SK-N-SH treated with all-trans-retinoic acid at 6 μM for 48 hours (cell line): ENCODE measurements at regions not wholly inside any gene's neighbourhood (a gene's known extent, or its start where the extent isn't known, plus 50 kb on each side); places are given as distances from the start of the nearest gene placed in this dataset.

Experiments
- ARNTL ChIP-seq: fragments of 450-650 bp; formaldehyde crosslinking; IDR thresholded peaks from 2 replicates; pipeline ENCODE4 v1.5.0; 2020; ENCODE audit warnings: low read depth, mild to moderate bottlenecking, moderate library complexity, borderline replicate concordance
- BACH2 ChIP-seq: fragments of 250-450 bp; sonication (Bioruptor Pico); IDR thresholded peaks from 2 replicates; pipeline ENCODE4 v1.9.0; 2021; ENCODE audit warnings: mild to moderate bottlenecking, borderline replicate concordance
- ISL1 ChIP-seq: fragments of 250-450 bp; sonication (Bioruptor Pico); IDR thresholded peaks from 2 replicates; pipeline ENCODE4 v2.1.2; 2022; ENCODE audit warnings: mild to moderate bottlenecking, moderate library complexity
- OSR1 ChIP-seq: fragments of 250-450 bp; sonication (Bioruptor Pico); IDR thresholded peaks from 2 replicates; pipeline ENCODE4 v1.8.0; 2022; ENCODE audit warnings: moderate library complexity, mild to moderate bottlenecking, inconsistent platforms
- RARB ChIP-seq: fragments of 250-450 bp; sonication (Bioruptor Pico); IDR thresholded peaks from 2 replicates; pipeline ENCODE4 v1.8.0; 2021; ENCODE audit warnings: mild to moderate bottlenecking, moderate library complexity
- SNAI2 ChIP-seq: fragments of 250-450 bp; sonication (Bioruptor Pico); IDR thresholded peaks from 2 replicates; pipeline ENCODE4 v1.5.0; 2020; ENCODE audit warnings: mild to moderate bottlenecking, moderate library complexity
- ZFP30 ChIP-seq: fragments of 450-650 bp; formaldehyde crosslinking; IDR thresholded peaks from 2 replicates; pipeline ENCODE4 v1.5.0; 2022; ENCODE audit warnings: mild to moderate bottlenecking, moderate library complexity
- ZNF70 ChIP-seq: fragments of 450-650 bp; formaldehyde crosslinking; IDR thresholded peaks from 2 replicates; pipeline ENCODE4 v1.5.0; 2020; ENCODE audit warnings: mild to moderate bottlenecking, moderate library complexity
- TF ChIP-seq, protein P1 (sequence below): fragments of 250-450 bp; sonication (Bioruptor Pico); IDR thresholded peaks from 2 replicates; pipeline ENCODE4 v1.5.1; 2020; ENCODE audit warnings: low read depth, mild to moderate bottlenecking, moderate library complexity
- TF ChIP-seq, protein P2 (sequence below): fragments of 250-450 bp; sonication (Bioruptor Pico); IDR thresholded peaks from 2 replicates; pipeline ENCODE4 v1.8.0; 2020; ENCODE audit warnings: mild to moderate bottlenecking, moderate library complexity, borderline replicate concordance

DNA sequence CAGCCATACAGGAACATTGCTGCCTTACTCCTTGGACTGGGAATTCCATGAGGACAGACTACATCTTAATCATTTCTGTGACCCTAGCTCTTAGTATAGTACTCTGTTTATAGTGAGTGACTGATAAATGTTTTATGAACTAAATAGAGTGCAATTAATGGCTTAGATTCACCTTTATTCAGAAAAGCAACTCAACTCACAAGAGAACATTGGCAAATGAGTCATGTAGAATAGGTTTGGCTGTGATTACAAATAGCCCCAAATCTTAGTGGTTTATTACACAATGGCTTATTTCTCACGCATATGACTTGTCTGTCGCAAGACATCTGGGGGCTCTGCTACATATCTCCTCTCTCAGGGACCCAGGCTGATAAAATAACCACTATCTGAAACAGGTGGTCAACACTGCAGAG is 121.6 kb upstream of the KL start:
- no peak for TF ChIP-seq ARNTL (CRISPR knock-in tag)
- TF ChIP-seq, protein P1, sequence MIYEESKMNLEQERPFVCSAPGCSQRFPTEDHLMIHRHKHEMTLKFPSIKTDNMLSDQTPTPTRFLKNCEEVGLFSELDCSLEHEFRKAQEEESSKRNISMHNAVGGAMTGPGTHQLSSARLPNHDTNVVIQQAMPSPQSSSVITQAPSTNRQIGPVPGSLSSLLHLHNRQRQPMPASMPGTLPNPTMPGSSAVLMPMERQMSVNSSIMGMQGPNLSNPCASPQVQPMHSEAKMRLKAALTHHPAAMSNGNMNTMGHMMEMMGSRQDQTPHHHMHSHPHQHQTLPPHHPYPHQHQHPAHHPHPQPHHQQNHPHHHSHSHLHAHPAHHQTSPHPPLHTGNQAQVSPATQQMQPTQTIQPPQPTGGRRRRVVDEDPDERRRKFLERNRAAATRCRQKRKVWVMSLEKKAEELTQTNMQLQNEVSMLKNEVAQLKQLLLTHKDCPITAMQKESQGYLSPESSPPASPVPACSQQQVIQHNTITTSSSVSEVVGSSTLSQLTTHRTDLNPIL, result no peak
- TF ChIP-seq RARB (CRISPR knock-in tag), result no peak
- TF ChIP-seq, protein P2, sequence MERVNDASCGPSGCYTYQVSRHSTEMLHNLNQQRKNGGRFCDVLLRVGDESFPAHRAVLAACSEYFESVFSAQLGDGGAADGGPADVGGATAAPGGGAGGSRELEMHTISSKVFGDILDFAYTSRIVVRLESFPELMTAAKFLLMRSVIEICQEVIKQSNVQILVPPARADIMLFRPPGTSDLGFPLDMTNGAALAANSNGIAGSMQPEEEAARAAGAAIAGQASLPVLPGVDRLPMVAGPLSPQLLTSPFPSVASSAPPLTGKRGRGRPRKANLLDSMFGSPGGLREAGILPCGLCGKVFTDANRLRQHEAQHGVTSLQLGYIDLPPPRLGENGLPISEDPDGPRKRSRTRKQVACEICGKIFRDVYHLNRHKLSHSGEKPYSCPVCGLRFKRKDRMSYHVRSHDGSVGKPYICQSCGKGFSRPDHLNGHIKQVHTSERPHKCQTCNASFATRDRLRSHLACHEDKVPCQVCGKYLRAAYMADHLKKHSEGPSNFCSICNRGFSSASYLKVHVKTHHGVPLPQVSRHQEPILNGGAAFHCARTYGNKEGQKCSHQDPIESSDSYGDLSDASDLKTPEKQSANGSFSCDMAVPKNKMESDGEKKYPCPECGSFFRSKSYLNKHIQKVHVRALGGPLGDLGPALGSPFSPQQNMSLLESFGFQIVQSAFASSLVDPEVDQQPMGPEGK (CRISPR knock-in tag), result no peak
- TF ChIP-seq SNAI2 (CRISPR knock-in tag), result no peak
- TF ChIP-seq ISL1, result no peak
- TF ChIP-seq ZFP30 (CRISPR knock-in tag), result no peak
- TF ChIP-seq OSR1 (CRISPR knock-in tag), result no peak
- TF ChIP-seq ZNF70 (CRISPR knock-in tag), result no peak
- TF ChIP-seq BACH2 (CRISPR knock-in tag), result no peak
